ENCODE measurements at regions not wholly inside any gene's neighbourhood (a gene's known extent, or its start where the extent isn't known, plus 50 kb on each side); places are given as distances from the start of the nearest gene placed in this dataset.

DNA sequence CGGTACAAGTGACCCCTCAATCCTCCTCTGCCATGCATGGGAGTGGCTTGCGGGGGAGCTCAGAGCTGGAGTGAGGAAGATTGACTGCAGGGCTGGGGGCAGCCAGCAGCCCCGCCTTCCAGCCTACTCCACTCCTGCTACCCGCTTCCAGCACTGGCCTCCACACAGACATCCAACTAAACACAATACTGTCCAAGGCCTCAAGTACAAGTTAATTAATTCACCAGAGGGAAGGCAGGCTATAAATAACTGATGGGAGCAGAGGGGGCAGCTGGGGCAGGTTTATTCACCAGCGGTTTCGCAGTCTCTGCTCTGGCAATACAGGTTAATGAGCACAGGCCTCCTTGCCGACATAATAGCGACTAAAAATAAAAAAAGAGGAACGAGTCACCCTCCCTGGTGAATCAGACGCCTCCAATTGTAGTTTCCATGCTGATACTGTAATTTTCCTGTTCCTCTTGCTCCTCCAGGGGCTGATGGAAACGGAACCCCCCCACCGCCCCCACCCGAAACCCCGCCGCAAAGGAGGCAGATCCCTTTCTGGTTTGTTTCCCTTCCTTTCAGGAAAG, 166.4 kb upstream of the TLE3 start:
- no peak for DNase-seq (ENCODE audit: low spot score)

- DNase-seq (ENCODE audit: low spot score), result no peak
Observed at GRCh38 chr15:70262591-70263274, 165.0 kb upstream of the TLE3 start.

DNA sequence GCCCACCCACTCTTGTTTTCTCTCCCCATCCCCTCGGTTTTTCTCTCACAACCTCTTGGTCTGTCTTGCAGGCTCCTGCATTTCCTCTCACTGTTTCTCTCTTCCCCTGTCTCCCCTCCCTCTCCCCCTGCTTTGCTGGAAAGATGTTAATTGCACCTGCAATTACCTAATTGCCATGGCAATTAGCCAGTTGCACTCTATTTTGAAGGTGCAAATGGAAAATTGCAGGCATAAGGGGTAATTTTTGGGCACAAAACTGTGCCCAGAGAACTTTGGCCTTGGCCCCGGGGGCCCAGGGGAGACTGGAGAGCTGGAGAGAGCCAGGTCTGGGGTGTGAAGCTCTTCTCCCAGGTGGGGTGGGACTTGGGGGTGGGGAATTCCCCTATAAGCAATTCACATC, 164.5 kb upstream of the TLE3 start:
- no peak for DNase-seq (ENCODE audit: low spot score)

DNA sequence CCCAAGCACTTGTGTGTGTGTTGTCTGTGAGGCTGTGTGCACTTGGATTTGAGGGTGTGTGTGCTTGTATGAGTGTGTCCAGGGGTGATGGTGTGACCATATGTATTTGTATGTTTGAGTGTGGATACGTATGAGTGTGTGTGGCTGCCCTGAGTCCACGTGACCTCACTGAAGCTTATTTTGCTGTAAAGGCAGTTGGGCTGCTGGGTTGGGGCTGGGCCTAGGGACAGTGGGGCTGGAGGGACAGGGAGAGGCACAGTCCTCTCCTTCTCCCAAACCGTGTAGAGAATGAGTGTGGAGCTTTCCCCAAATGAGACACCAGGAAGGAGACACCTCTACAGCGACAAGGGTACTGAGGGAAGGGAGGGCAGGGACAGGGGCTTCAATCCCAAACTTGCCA, 163.4 kb upstream of the TLE3 start:
- DNase-seq (ENCODE audit: low spot score), result no peak

- DNase-seq (ENCODE audit: low spot score), result no peak
Observed at GRCh38 chr15:70260580-70260979, 162.9 kb upstream of the TLE3 start.

GRCh38 chr15:70259640-70260508, 162.2 kb upstream of the TLE3 start:
- no peak for DNase-seq (ENCODE audit: low spot score)

DNA sequence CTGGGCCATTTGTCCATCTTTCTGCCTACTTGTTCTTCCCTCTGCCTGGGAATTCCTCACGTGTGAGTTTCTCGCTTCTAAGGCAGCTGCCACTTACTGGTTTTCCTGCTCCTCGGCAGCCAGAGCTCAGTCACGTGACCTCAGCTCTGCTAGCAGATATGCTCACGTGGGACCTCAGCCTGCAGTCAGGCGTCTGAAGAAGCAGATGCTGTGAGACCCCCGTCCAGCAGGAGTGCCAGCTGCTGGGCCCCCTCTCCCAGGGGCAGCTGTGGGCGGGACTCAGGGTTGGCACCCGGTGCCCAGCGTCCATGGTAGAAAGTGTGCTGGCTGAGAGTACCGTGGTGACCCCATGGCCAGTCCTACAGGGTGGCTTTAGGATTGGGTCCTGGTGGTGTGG, 161.3 kb upstream of the TLE3 start:
- DNase-seq (ENCODE audit: low spot score), result no peak

DNA sequence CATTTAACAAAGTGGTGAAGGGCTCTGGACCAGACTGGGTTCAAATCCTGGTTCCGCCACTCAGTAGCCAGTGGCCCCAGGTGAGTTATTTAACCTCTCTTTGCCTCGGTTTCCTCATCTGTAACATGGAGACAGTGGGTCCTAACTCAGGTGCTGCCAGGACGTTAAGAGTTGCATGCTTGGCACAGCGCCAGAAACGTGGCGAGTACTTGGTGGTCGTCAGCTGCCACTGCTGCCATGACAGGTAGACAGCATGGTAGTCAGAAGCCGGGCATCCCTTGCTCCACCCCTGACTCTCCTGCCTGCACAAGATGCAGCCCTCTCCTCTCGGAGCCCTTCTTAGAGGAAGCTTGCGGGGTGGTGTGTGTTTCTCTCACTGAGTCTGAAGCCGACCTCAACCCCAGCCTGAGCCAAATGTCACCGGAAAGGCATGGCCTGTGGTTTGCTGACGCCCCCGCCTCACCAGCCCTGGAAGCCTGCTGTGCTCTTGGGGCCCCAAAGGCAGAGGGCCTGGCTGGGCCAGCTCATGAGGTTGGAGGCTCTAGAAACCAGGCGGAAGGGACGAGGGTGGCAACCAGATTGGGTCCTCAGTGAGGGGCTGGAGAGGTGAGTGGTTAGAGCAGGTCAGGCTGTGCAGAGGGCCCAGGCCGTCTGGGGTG, 160.8 kb upstream of the TLE3 start:
- DNase-seq (ENCODE audit: low spot score), result no peak

DNA sequence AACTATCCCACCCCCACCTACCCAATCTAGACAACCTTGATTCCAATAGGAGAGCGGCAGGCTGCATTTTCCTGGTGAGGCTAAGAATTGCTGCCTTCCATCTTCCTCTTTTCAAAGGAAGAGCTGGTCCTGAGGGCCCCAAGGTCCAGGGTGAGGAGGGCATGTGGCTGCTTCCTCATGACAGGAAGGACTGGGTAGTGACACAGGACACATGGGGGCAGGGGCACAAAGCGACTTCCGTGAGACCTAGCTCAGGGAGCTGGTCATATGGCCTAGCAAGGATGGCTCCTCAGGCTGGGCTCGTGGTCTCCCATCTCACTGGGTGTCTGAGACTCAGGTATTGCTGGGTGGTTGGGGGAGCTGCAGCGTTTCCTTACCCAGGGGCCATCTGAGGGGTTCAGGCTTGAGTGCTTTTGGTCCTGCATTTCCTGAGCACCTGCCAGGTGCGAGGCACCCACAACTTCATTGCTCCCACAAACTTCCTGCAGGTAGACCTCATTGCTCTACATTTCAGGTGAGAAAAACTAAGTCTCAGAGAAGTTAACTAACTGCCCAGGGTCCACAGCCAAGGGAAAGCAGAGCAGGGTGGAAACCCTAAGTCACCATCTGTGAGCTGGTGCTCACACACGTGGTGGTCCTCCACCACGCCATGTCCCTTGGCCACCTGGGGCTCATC, 160.0 kb upstream of the TLE3 start:
- no peak for DNase-seq (ENCODE audit: low spot score)

DNA sequence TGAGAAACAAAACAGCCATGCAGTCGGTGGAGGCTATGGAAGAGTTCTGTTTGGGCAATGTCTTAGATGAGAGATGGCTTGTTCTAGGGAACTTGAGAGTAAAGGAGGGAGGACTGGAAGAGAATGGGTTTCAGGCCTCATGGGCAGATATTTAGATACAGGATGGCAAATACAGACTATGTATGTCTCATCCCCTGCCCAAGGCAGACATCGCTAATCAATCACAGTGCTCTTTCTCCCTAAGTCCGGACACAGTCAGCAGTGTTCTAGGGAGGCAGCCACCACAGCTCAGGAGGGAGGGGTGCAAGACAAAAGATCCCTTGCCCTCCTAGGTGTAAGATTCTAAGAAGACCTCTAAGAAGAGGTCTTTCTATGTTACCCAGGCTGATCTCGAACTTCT, 159.3 kb upstream of the TLE3 start:
- no peak for DNase-seq (ENCODE audit: low spot score)

DNA sequence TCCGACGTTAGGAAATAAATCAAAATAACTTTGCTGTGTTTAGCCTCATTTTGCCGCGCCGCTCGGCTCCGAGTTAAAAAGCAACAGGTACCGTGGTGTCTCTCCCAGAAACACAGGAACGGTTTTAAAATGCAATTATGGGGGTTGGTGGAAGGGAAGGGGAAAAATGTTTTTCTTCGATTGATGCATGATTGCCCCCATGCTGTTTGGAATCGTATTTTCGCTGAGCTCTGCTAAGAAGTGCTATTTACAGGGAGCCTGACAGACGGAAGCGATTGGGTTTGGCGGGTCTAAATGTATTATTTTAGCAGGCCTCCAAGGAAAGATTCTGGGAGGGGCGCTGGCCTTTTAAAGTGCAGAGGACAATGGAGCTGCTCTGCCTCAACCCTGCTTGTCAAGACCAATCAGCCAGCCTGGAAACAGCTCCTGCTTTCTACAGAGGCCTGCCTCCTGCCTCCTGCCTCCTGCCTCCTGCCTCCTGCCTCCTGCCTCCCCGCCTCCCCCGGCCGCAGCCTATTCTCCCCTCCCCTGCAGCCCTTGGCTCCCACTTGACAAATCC, 156.7 kb upstream of the TLE3 start:
- no peak for DNase-seq (ENCODE audit: low spot score)

DNA sequence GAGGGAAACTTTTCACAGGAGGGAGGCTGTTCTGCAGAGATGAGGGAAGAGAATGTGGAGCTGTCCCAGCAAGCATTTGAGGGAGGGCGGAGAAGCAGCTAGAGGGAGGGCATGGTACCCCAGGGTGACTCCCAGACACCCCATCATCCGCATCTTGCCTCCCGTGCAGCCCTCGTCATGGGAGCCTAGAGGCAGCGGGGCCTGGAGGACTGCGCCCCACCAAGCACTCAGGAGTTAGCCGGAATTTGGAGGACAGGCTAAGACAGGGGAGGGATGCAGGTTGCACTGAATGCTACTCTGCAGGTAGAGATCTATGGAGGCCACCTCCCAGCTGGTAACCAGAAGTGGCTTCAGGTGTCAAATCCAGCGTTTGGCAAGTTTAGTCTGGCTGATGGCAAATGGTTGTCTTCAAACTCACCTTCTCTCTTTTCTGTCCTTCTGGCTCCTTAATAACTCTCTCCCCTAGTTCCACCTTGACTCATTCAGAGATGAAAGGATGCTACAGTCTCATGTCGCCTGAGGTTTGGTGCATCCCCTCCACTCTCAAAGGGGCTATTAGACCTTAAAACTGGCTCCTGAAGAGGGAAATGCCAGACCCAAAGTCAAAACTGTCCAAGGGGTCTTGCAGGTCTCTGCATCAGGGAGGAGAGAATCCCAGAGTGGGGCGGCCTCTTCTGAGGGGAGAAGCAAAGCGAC, 155.9 kb upstream of the TLE3 start:
- DNase-seq (ENCODE audit: low spot score), result no peak

- DNase-seq (ENCODE audit: low spot score), result no peak
Observed at GRCh38 chr15:70252951-70253320, 155.2 kb upstream of the TLE3 start.

GRCh38 chr15:70252056-70252950, 154.6 kb upstream of the TLE3 start:
- DNase-seq (ENCODE audit: low spot score), result no peak

GRCh38 chr15:70251246-70251990, 153.7 kb upstream of the TLE3 start:
- no peak for DNase-seq (ENCODE audit: low spot score)

DNA sequence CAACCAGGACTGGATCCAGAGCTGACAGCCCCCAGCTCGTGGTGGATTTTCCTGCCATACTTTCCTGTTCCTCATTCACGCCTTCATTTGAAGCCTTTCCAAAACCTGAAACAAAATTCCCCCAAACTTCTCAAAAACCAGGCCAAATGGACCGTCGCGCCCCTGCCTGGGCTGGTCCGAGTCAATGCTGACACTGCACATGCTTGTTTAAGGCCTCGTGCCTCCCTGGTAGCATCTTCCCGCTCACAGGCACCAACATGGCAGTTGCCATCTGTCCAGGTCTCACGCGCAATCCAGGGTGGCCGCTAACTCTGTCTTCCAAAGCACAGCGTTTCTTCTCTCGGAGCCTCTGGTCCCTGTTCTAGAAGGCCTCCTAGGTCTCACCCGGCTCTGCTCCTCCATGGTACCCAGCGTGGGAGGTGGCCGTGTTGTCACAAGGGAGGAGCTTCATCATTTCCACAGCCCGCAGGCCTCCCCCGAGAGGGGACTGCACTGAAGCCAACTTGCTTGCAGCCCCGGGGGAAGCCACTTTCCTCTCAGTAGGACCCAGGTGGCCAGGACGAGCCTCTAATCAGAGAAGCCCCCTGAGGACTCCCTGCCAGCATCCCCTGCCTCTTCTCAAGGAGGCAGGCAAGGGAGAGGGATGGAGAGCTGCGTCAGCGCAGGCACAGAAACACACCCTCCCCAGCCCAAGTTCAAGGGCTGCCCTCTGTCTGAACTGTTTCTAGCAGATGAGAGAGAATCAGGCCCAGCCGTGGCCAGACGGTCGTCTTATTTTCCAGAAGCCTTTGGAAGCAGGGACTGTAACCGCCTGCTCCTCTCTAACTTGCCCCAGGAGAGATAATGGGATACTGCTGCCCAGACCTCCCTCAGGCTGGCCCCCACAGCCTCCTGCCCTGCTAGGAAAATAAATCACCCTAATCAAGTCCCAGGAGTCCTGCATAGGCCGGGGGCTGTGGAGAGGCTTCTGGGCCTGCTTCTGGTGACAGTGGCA, 152.8 kb upstream of the TLE3 start:
- no peak for DNase-seq (ENCODE audit: low spot score)

DNA sequence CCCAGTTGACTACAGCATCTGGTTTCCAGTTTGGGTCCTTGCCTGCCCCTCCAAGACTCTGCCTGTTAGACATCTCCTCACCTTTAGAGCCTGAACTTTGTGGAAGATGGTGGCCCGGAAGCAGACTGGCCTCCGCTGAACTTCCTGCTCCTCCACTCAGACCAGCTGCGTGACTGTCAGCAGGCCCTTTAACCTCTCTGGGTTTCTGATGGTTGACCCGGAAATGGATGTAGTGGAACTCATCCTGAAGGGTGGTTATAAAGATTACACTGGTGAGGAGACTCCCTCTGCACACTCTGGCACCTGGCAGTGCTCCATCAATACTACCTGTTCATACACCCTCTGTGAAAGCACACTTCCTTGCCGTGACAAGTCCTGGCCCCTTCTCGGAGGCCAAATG, 151.9 kb upstream of the TLE3 start:
- DNase-seq (ENCODE audit: low spot score), result no peak
